ENCODE measurements at regions not wholly inside any gene's neighbourhood (a gene's known extent, or its start where the extent isn't known, plus 50 kb on each side); places are given as distances from the start of the nearest gene placed in this dataset.

DNA sequence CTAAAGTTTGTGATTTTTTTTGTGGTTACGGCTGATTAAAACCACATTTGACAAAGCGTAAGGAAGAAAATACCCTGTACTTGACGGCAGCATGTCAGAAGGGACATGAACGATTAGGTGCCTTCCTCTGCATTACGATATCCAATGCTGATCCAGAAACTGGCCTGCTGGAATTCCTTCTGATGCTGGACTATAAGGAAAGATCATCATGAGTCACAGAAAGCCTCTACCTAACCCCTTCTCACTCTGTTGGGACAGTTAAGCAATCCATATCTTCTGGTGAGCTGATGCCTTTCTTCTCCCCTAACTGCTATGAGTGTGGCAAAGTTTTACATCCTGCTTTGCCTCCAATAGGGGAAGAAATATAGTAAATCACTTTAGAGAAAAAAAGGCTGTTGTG lies 78.4 kb upstream of the PAPPA start:
- Histone ChIP-seq H3K4me3 (no peak overlapping the region), H3K4me1 (ENCODE audit: control insufficient read depth in 1 of 2, low read depth in 2 of 2) (no peaks in the 10 kb centered on the region), H3K9me3 (no peaks in the 10 kb centered on the region), H3K27me3 (replicated peaks; ENCODE audit: insufficient read depth) (no peaks in the 10 kb centered on the region), H3K27ac (no peak overlapping the region), H3K36me3 (no peaks in the 10 kb centered on the region)
- no peak for DNase-seq (ENCODE audit: low spot score)
- TF ChIP-seq, protein P1, sequence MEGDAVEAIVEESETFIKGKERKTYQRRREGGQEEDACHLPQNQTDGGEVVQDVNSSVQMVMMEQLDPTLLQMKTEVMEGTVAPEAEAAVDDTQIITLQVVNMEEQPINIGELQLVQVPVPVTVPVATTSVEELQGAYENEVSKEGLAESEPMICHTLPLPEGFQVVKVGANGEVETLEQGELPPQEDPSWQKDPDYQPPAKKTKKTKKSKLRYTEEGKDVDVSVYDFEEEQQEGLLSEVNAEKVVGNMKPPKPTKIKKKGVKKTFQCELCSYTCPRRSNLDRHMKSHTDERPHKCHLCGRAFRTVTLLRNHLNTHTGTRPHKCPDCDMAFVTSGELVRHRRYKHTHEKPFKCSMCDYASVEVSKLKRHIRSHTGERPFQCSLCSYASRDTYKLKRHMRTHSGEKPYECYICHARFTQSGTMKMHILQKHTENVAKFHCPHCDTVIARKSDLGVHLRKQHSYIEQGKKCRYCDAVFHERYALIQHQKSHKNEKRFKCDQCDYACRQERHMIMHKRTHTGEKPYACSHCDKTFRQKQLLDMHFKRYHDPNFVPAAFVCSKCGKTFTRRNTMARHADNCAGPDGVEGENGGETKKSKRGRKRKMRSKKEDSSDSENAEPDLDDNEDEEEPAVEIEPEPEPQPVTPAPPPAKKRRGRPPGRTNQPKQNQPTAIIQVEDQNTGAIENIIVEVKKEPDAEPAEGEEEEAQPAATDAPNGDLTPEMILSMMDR (IDR thresholded peaks at IDR 0.05), result no peak
- ATAC-seq (ENCODE audit: insufficient number of reproducible peaks, low FRiP score, low read depth), result no peak

GRCh38 chr9:116078640-116079039 lies 75.0 kb upstream of the PAPPA start:
- Histone ChIP-seq H3K9me3 (no peaks in the 10 kb centered on the region), H3K4me1 (ENCODE audit: control insufficient read depth in 1 of 2, low read depth in 2 of 2) (peaks cover 0 to 5% of the 10 kb centered on the region in 2 donors), H3K36me3 (no peaks in the 10 kb centered on the region), H3K27ac (no peak overlapping the region), H3K27me3 (replicated peaks; ENCODE audit: insufficient read depth) (no peaks in the 10 kb centered on the region), H3K4me3 (no peak overlapping the region)
- DNase-seq (ENCODE audit: low spot score), result no peak
- no peak for ATAC-seq (ENCODE audit: insufficient number of reproducible peaks, low FRiP score, low read depth)
- TF ChIP-seq, protein P1 (IDR thresholded peaks at IDR 0.05), result no peak

- Histone ChIP-seq H3K27me3 (replicated peaks; ENCODE audit: insufficient read depth) (no peaks in the 10 kb centered on the region), H3K4me3 (no peak overlapping the region), H3K4me1 (ENCODE audit: control insufficient read depth in 1 of 2, low read depth in 2 of 2) (peaks cover 0 to 5% of the 10 kb centered on the region in 2 donors), H3K36me3 (no peaks in the 10 kb centered on the region), H3K9me3 (no peaks in the 10 kb centered on the region), H3K27ac (no peak overlapping the region)
- TF ChIP-seq, protein P1 (IDR thresholded peaks at IDR 0.05), result no peak
- ATAC-seq (ENCODE audit: insufficient number of reproducible peaks, low FRiP score, low read depth), result no peak
- DNase-seq (ENCODE audit: low spot score), result no peak
These were observed 73.0 kb upstream of the PAPPA start for GRCh38 chr9:116080561-116080960.

- Histone ChIP-seq H3K9me3 (no peaks in the 10 kb centered on the region), H3K36me3 (no peaks in the 10 kb centered on the region), H3K4me3 (no peak overlapping the region), H3K4me1 (ENCODE audit: control insufficient read depth in 1 of 2, low read depth in 2 of 2) (peaks cover 0 to 5% of the 10 kb centered on the region in 2 donors), H3K27ac (no peak overlapping the region), H3K27me3 (replicated peaks; ENCODE audit: insufficient read depth) (no peaks in the 10 kb centered on the region)
- DNase-seq (ENCODE audit: low spot score), result no peak
- TF ChIP-seq, protein P1 (IDR thresholded peaks at IDR 0.05), result no peak
- ATAC-seq (ENCODE audit: insufficient number of reproducible peaks, low FRiP score, low read depth), result no peak
These were observed 72.0 kb upstream of the PAPPA start for GRCh38 chr9:116081435-116082115.

- Histone ChIP-seq H3K4me3 (no peak overlapping the region), H3K4me1 (ENCODE audit: control insufficient read depth in 1 of 2, low read depth in 2 of 2) (peaks cover 0 to 16% of the 10 kb centered on the region in 2 donors), H3K27ac (no peak overlapping the region), H3K36me3 (no peaks in the 10 kb centered on the region), H3K9me3 (no peaks in the 10 kb centered on the region), H3K27me3 (replicated peaks; ENCODE audit: insufficient read depth) (no peaks in the 10 kb centered on the region)
- TF ChIP-seq, protein P1 (IDR thresholded peaks at IDR 0.05), result no peak
- DNase-seq (ENCODE audit: low spot score) (no peak), ATAC-seq (ENCODE audit: insufficient number of reproducible peaks, low FRiP score, low read depth) (no peak)
These were observed 69.8 kb upstream of the PAPPA start for GRCh38 chr9:116083837-116084236.

Data from thoracic aorta (tissue), 2 donors.